ENCODE measurements at regions not wholly inside any gene's neighbourhood (a gene's known extent, or its start where the extent isn't known, plus 50 kb on each side); places are given as distances from the start of the nearest gene placed in this dataset.

DNA sequence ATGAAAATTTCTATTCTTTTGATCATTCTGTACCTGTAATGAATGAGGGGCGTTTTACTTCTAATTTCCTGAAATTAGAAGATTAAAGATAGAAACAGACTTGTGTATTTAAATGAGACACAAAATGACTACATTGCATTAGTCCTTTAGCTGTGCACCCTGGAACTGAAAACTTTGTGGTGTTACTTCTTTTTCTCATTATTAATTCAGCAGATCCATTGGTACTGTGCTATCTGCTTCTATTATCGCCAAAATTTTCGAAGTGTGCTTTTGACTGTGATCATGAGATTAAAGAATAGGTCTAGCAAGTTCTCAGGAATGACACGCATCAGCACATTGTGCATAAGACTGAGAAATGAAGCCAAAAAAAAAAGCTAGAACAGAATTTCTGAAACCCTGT, 1938.9 kb upstream of the TENM3 start:
- H3K4me3 ChIP-seq: no peak overlapping the region
- TF ChIP-seq, protein P1, sequence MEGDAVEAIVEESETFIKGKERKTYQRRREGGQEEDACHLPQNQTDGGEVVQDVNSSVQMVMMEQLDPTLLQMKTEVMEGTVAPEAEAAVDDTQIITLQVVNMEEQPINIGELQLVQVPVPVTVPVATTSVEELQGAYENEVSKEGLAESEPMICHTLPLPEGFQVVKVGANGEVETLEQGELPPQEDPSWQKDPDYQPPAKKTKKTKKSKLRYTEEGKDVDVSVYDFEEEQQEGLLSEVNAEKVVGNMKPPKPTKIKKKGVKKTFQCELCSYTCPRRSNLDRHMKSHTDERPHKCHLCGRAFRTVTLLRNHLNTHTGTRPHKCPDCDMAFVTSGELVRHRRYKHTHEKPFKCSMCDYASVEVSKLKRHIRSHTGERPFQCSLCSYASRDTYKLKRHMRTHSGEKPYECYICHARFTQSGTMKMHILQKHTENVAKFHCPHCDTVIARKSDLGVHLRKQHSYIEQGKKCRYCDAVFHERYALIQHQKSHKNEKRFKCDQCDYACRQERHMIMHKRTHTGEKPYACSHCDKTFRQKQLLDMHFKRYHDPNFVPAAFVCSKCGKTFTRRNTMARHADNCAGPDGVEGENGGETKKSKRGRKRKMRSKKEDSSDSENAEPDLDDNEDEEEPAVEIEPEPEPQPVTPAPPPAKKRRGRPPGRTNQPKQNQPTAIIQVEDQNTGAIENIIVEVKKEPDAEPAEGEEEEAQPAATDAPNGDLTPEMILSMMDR (IDR thresholded peaks at IDR 0.05): no peak
- no peaks in the 10 kb centered on the region for H3K36me3 ChIP-seq
- H3K4me1 ChIP-seq: no peaks in the 10 kb centered on the region
- DNase-seq (no peak), ATAC-seq (no peak)
- H3K27me3 ChIP-seq: no peaks in the 10 kb centered on the region
- intact Hi-C loops (cut with DNase I): no loop called here
- no peak overlapping the region for H3K27ac ChIP-seq
- 50 to 56% methylated on average over 4 of the region's 4 CpGs for WGBS, 2 donors
- peaks cover 0 to 13% (median 0%) of the 10 kb centered on the region in 11 donors for H3K9me3 ChIP-seq

DNA sequence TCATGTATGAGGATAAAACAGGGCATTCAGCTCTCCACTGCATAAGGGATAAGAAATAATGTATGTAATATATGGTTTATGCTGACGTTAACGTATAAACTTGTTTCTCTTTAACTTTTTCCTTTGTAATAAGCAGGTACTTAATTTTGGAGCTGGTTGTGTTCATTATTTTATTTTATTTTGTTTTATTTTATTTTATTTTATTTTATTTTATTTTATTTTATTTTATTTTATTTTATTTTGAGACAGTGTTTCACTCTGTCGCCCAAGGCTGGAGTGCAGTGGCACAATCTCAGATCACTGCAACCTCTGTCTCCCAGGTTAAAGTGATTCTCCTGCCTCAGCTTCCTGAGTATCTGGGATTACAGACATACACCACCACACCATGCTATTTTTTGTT, 1932.6 kb upstream of the TENM3 start:
- no peak overlapping the region for H3K4me3 ChIP-seq
- WGBS, 2 donors: 95 to 99% methylated on average over 3 of the region's 3 CpGs
- TF ChIP-seq, protein P1 (IDR thresholded peaks at IDR 0.05): no peak
- H3K4me1 ChIP-seq: no peaks in the 10 kb centered on the region
- no peak for DNase-seq
- H3K27me3 ChIP-seq: no peaks in the 10 kb centered on the region
- peaks cover 0 to 11% (median 0%) of the 10 kb centered on the region in 11 donors for H3K9me3 ChIP-seq
- H3K36me3 ChIP-seq: no peaks in the 10 kb centered on the region
- intact Hi-C loops (cut with DNase I): no loop called here
- no peak for ATAC-seq
- no peak overlapping the region for H3K27ac ChIP-seq

DNA sequence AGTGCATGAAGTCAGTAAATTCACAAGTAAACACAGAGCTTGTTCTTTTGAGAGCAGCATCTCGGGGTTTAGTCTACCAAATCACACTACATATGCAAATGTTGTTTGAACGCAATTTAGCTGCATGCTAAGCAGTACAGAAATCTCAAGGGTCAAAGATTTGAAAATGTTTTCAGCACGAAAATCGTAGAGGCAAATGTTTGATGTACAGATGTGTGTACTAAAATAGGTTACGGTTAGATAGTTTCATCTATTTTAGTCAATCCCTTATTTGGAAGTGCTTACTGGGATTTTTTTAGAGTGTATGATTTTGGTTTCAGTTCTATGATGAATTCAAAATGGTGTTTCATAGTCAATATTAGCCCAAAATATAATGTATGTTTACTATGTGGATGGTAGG, 1928.2 kb upstream of the TENM3 start:
- Histone ChIP-seq H3K27me3 (no peaks in the 10 kb centered on the region), H3K4me3 (no peak overlapping the region), H3K27ac (no peak overlapping the region), H3K9me3 (no peaks in the 10 kb centered on the region), H3K4me1 (no peaks in the 10 kb centered on the region), H3K36me3 (no peaks in the 10 kb centered on the region)
- ATAC-seq (no peak), DNase-seq (no peak)
- intact Hi-C loops (cut with DNase I): no loop called here
- TF ChIP-seq, protein P1 (IDR thresholded peaks at IDR 0.05): no peak
- 52 to 56% methylated on average over 5 of the region's 5 CpGs for WGBS, 2 donors

GRCh38 chr4:180330521-180330920, 1912.7 kb upstream of the TENM3 start:
- 58 to 64% methylated on average over 2 of the region's 2 CpGs for WGBS, 2 donors
- intact Hi-C loops (cut with DNase I): no loop called here
- no peak for DNase-seq

More at GRCh38 chr4:180330521-180330920, 1912.7 kb upstream of the TENM3 start:
- Histone ChIP-seq H3K9me3 (no peaks in the 10 kb centered on the region), H3K4me1 (no peaks in the 10 kb centered on the region), H3K4me3 (no peak overlapping the region), H3K36me3 (no peaks in the 10 kb centered on the region), H3K27me3 (no peaks in the 10 kb centered on the region), H3K27ac (no peak overlapping the region)
- ATAC-seq: no peak
- TF ChIP-seq, protein P1 (IDR thresholded peaks at IDR 0.05): no peak
